Omental fat pad (tissue), 3 donors: ENCODE measurements at regions not wholly inside any gene's neighbourhood (a gene's known extent, or its start where the extent isn't known, plus 50 kb on each side); places are given as distances from the start of the nearest gene placed in this dataset.

Experiments used
- ATAC-seq: fragments of 150-250 bp; one replicate; pipeline ENCODE4 v1.9.1; 2016; ENCODE audit warnings: mild to moderate bottlenecking, moderate library complexity; ENCODE audit not compliant: low FRiP score
- DNase-seq: peaks from one replicate; pipeline ENCODE4 v3.0.0-alpha.2; 2019; ENCODE audit warnings: low spot score
- CTCF ChIP-seq, 3 donors: fragments of 450-650 bp; IDR thresholded peaks; one replicate each; pipeline ENCODE4 v1.5.1; 2016 to 2017; ENCODE audit warnings: antibody characterized with exemption in 3 of 3, mild to moderate bottlenecking in 3 of 3, moderate library complexity in 2 of 3

- DNase-seq (no peak), ATAC-seq (no peak)
- TF ChIP-seq CTCF (IDR thresholded peaks at IDR 0.05), result no peak
Measured at GRCh38 chr5:26569241-26569928, 469.0 kb downstream of the CDH9 start.

DNA sequence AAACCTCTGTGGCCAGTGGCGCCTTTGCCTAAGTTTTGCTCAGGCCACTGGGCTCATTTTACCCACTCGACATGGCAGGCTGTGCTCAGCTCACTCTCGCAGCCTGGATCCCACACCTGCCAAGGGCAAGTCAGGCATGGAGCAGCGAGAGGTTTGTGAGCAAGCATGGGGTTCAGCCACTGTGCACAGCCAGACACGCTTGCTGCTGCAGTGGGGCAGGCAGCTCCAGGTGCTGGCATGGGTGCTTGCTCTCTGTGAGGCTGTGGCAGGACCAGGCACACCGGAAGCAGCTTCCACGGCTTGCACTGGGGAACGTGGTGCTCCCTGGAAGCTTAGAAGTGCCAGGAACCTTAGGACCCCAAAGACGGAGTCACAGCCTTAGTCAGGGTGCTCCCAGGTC, 470.1 kb downstream of the CDH9 start:
- TF ChIP-seq CTCF (IDR thresholded peaks at IDR 0.05), result no peak
- no peak for DNase-seq
- ATAC-seq, result no peak

- no peak for TF ChIP-seq CTCF (IDR thresholded peaks at IDR 0.05)
- ATAC-seq (no peak), DNase-seq (no peak)
Measured at GRCh38 chr5:26563979-26564378, 474.4 kb downstream of the CDH9 start.

DNA sequence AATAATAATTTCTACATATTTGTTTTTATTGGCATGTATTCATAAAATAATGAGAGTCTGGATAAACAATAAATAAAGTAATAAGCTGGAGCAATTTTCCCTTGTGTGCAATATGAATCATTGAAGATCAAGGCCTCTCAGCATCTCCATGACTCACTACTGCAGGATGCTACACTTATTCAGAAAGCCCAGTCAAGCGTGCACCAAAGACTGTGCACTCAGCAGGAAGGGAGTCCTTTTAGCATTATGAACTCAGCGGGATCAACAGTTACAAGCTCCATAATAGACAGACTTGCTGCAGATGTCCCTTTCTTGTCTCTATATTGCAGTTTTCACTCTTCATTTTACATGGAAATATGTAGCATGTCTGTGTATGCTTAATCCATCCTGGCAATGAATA, 485.3 kb downstream of the CDH9 start:
- DNase-seq (no peak), ATAC-seq (no peak)
- TF ChIP-seq CTCF (IDR thresholded peaks at IDR 0.05), result no peak

- TF ChIP-seq CTCF (IDR thresholded peaks at IDR 0.05), result no peak
- ATAC-seq, result no peak
- DNase-seq, result no peak
Measured at GRCh38 chr5:26543987-26544386, 494.4 kb downstream of the CDH9 start.

DNA sequence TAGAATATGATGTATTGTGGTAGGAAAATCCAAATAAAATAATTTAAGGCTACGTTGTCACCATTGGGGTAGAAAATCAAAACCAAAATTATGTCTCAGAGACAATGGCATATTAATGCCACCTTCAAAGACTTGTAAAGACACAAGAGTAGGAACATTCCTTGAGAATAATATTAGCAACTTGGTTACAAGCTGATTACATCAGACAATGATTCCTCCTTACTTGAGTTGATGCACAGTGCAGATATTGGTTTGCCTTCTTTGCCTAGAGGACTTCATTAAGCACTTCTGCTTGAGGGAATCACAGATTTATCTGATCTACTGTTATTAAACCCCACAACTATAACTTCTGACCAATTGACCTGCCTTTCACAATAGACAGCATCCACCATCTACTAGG, 500.2 kb downstream of the CDH9 start:
- no peak for TF ChIP-seq CTCF (IDR thresholded peaks at IDR 0.05)
- ATAC-seq (no peak), DNase-seq (no peak)

- no peak for TF ChIP-seq CTCF (IDR thresholded peaks at IDR 0.05)
- DNase-seq, result no peak
Measured at GRCh38 chr5:26535215-26535614, 503.2 kb downstream of the CDH9 start.

More at GRCh38 chr5:26535215-26535614, 503.2 kb downstream of the CDH9 start:
- no peak for ATAC-seq
